IPS-18c (cell line): ENCODE measurements at regions not wholly inside any gene's neighbourhood (a gene's known extent, or its start where the extent isn't known, plus 50 kb on each side); places are given as distances from the start of the nearest gene placed in this dataset.

Source experiments
- H3K4me3 ChIP-seq: 2 replicates; pipeline ENCODE4 v1.7.0; 2013; ENCODE audit warnings: low read depth, mild to moderate bottlenecking, low read length, moderate library complexity; ENCODE audit not compliant: insufficient read depth
- H3K9me3 ChIP-seq: one replicate; pipeline ENCODE4 v1.6.1; 2013; ENCODE audit warnings: mild to moderate bottlenecking, low read length, moderate library complexity; ENCODE audit not compliant: control insufficient read depth, insufficient read depth

GRCh38 chr7:53542157-53542556 lies 506.7 kb downstream of the POM121L12 start:
- Histone ChIP-seq H3K9me3 (no peaks in the 10 kb centered on the region), H3K4me3 (no peak overlapping the region)
